Fibroblast of skin of right biceps (primary cell): ENCODE measurements at regions not wholly inside any gene's neighbourhood (a gene's known extent, or its start where the extent isn't known, plus 50 kb on each side); places are given as distances from the start of the nearest gene placed in this dataset.

ENCODE experiments used
- DNase-seq: peaks from one replicate; pipeline ENCODE4 v3.0.0-alpha.2; 2013

DNA sequence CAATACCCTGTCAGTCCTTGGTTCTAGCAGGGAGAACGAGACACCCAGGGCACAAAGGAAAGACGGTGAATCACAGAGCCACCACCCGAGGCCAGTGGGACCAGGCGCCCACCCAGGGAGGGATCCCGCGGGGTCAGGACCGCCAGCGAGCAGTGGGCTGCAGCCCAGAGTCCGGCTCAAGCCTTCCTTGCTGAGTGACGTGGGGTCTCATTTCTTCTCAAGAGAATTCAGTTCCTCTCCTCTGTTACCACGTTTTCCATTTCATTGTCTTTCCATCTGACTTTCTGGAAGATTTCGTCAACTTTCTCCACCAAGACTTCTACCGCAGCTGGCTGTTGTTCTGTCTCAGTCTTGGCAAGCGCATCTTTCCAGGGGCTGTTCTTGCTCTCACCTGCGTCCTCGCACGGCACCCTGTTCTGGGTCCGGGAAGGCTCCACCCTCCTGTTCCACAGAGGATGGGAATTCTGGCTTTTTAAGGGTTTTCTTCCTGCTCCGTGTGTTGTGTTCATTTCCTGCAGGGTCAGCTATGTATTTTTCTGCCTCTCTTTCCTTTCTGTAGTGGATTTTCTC lies 248.6 kb downstream of the NDUFA10 start:
- DNase-seq, result no peak

GRCh38 chr2:239775623-239776435 lies 249.3 kb downstream of the NDUFA10 start:
- peak; percentile 52 for DNase-seq

DNA sequence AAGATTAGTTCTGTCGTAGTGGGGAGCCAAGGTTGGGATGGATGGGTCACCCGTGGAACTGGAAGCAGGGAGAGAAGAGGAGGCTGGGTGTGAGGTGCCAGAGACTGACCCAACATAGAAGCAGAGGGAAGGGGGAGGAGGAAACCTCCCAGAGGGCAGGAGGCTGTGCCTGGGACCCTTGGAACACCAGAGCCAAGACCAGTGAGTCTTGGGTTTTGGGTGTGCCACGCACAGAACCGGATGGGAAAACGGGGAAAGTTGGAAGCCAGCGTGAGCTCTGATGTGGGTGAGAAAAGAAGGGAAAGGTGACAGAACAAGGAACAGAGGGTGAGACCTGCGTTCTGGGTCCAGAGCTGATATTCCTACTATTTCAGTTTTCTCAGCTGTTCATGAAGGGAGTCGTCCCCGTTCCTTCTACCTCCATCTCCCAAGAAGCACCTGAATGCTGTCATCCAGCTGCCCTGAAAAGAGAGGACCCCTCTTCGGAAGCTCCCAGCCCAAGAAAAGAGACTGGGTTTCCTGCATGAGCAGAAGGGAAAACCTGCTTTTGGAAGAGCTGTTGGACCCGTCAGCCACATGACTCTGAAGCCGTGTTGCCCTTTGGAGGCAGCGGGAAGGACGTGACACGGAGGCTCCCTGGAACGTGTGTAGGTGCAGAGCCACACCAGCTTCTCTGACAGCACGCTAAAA lies 250.1 kb downstream of the NDUFA10 start:
- DNase-seq, result no peak

DNA sequence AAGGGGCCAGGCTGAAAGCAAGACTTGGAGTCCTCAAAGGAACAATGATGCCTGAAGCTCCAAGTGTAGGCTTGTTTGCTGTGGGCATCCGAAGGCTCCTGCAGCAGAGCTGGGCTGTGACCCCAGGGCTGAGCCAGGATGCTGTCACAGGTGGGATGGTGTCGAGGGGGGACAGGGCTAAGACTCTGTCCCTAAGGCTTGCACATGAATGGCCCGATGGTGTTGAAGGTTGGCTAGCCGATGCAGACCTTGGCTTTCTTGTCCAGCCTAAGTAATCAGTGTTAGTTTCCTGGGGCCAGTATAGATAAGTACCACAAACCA lies 251.0 kb downstream of the NDUFA10 start:
- DNase-seq, result no peak

DNA sequence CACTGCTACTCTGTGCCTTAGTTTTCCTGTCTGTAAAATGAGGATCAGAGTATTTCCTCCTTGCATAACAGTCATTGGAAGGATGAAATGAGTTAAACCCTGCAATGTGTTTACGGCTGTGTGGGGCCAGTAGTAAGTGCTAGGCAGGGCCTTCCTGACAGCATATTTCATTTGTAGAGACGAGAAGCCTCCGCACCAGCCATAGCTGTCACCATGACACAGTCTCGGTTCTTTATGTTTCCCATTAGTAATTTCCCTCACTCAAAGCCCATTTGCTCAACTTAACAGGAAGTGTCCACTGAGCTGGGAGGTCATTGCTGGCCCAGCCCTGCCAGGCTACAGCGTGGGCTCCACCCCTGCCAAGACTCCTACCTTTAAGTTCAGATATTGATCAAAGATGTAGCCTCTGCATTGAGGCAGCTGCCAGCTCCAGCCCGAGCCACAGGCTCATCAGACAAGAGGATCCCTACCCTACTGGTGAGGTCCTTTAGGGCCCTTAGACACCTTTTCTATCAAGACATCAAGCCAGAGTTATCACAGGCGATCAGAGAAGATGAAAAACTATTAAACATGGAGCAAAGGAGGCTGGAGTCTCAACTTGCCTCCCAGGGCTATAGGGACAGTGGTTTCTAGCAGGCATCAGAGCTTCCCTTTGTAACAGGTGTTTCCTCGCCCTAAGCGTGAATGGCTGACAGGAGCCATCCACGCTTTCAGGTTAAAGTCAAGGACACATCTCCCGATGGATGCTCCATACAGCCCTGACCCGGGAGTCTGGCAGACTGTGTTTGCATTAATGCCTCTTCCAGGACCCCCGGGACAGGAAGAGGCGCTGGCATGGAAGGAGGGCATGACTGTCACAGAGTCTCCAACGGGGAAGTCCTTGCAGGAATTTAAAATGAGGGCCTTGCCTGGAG lies 251.7 kb downstream of the NDUFA10 start:
- no peak for DNase-seq

GRCh38 chr2:239772721-239773120 lies 252.4 kb downstream of the NDUFA10 start:
- DNase-seq, result no peak

DNA sequence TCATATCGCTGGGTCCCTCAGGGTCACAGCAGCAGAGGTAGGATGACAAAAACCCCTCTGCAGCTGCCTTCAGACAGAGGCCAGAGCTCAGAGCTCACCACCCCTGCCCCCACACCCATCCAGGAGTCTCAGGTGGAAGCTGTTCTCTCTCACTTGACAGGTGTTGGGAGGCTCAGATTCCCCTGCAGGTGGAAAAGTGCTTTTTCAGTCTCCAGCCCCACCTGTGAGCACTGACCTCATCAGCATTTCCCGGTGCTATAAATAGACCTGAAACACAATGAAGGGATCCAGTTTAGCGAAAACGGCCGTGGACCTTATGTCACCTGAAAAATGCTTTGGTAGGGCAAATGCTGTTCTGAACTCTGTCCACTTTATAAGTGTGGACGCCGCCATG lies 254.9 kb downstream of the NDUFA10 start:
- DNase-seq, result no peak

DNA sequence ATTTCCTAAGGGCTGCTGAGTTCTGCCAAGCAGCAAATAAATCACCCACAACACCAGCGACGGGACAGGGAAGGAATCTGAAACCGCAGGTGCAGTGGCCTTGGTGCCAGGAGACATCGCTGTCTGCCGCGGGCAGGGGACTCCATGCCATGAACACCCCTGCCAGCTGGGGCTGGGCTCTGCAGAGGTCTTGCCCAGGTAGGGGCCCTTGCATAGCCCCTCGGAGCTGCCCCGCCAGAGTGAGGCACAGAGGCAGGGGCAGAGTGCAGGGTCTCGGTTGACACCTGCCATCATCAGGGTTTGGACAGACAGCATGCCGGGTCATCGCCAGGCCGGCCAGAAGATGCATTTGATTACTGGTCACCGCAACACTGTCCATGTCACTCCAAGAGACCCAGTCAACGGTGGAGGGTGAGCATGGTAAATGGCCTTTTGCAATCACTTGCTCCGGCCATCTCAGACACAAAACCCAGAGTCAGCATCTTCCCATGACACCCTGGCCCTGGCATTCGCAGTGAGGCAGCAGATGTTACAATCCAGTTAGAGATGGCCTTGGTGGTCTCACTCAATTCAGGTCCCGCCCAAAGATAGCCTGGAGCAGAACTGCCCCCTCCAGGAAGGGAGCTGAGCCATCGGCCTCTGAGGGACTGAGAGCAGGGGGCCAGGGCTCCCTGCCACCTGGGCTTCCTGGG lies 255.4 kb downstream of the NDUFA10 start:
- DNase-seq, result no peak

DNA sequence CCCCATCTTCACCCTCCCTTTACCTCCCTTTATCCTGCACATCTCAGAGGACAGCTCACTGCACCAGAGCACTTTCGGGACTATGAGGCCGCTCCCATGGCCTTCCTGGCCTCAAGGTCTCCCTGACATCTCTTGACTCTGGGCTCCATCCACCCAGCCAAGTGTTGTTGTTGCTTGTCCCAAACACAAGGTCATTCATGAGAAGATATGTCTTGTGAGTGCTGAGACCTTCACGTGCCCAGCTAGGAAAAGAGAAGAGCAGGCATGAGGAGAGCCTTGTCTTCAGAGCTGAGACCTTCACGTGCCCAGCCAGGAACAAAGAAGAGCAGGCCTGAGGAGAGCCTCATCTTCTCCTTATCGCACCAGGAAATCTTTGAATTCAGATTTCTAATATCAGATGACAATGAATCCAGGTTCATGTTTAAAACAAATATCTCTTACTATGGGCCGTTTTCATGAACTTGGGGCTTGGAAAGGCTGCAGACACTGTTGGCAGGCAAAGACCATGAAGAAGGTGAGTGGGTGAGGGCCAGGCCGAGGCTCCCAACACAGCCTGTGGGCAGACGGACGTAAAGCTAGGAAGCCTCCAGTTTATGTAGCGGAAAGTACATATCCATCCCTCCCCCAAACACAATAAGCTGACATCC lies 256.1 kb downstream of the NDUFA10 start:
- DNase-seq, result no peak

- no peak for DNase-seq
Observed at GRCh38 chr2:239768031-239768790, 256.9 kb downstream of the NDUFA10 start.

DNA sequence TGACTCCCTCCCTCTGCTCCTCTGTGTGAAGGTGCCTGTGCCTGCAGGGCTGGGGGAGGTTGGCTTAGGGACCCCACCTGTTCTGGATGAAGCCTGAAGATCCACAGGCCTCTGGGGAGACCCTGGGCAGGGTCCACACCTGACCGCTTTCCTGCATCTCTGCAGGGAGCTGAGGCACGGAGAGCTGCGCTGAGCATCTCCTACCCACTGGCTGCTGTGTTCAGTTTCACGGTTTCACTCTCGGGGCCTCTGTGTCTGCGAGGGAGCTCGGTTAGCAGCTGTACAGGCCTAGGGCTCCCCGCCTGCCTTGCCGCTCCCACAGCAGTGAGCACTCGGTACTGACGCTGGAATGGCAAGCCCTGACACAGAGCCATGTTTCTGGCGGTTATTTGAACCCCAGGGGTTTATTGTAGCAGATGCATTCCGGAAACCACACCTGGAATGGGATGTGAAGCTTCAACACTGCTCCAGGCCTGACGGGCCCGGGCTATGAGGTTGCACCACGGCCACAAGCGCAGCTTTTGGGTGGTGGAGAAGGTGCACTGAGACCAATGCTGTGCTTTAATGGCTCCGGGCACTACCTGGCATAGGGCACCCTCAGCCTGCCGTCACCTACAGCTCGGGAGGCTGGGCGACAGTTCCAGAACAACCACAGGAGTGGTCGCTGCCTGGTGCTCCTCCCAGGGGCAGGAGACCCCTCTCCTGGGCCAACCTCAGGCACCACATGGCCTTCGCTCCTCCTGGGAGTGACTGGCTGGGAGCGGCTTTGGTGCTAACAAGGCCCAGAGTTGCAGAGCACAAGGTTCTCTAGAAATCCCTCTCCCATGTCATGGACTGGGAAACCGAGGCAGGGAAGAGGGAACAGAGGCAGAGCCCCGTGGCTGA lies 257.9 kb downstream of the NDUFA10 start:
- DNase-seq, result no peak

DNA sequence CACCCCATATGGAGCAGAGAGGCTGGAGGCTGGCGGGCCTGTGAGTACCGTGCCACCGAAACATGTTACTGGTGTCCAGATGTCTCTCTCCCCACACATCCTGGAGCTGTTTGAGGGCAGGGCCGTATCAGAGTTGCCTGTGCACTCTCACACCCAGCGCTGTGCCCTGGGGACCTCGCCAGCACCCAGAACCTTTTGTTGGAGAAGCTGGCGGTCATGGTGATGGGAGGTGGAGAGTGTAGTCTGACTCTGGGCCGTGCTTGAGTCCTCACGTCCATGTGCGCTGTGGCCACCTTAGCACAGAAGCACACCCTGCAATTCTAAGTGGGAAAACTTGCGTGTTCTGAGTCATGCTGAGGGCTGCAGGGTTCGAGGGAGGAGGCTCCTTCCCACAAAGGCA lies 259.2 kb downstream of the NDUFA10 start:
- no peak for DNase-seq

DNA sequence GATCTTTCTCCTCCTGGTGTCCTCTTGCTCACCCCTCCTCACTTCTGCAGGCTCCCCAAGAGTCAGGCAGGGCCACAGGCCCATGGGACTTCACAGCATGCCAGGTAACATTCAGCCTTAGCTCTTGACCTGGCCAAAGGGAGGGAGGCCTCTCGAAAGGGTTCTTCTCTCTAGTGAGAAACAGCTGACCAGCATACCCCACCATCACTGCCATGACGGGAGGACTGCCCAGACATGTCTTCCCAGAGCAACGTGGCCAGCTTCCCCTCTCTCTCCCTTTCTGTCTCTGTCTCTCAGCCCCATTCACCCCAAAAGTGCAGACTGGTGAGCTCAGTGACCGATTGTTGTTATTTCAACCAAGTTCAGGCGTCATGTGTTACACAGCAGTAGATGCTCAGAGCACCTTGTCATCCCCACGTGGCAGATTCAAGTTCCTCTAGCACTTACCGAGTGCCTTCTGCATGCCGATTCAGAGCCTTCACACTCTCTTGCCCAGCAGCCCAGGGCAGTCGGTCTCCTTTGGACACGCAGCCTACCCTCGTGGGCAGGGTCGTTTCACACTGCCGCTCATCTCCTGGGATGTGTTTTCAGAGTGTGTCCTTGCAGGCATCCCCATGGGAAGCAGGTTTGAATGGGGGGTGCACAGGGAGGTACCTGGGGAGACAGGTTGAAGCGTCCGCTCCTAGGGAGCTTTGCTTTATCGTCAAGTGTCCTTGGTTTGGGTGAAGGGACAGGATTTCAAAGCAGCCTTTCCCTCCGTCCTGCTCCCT lies 259.9 kb downstream of the NDUFA10 start:
- DNase-seq, result no peak

DNA sequence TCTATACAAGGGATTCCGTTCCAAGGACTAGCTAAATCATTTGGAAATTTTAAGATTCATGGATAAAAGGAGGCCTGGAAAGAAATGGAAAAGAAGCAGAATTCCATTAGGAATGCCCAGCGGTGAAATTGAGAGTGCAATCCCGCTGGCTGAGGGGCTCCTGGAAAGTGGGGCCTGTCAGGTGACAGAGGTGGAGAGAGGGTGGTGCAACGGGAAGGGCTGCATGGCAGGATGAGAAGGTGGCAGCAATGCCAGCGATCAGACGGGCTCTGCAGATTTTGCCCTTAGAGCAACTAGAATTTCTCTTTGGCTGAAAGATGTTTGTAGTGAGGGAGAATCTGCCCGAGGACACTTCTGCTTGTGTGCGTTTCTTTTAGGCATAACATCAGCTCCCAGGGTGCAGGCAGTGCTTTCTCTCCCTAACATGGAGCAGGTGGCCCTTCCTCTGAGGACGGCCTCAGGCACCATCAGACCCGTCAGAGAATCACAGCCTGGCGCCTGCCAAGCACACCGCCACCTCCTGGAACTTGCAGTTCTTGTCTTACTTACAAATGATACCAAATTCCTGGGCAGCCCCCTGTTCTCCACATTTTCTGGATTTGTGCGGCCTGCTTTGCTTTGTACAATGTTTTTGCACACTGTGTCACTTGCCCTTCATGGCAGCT lies 261.6 kb downstream of the NDUFA10 start:
- no peak for DNase-seq

DNA sequence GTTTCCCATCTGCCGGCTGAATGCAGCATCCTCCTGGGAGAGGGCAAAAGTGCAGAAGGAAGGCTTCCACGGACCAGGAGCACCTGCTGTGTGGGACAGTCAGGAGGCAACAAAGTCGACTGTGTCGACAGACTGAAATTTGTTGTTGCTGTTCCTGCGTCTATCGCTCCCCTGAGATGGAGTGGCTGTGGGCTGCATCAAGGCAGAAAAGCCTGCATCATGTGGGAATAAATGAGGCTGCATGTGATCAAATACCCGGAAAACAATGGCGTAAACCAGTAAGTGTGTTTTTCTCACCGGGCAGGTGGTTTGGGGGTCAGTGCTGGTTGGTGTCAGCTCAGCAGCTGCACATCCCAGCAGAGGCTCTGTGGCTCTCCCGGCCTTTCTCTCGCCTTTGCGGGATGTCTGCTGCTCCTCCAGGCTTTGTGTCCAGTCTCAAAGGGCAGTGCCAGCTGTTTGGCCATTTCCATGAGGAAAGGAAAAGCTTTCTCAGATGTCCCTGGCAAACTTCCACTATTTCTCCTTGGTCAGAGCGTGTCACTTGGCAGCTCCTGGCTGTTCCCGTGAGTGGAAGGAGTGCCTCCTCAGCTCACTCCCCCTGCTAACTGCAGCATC lies 262.4 kb downstream of the NDUFA10 start:
- DNase-seq, result no peak

DNA sequence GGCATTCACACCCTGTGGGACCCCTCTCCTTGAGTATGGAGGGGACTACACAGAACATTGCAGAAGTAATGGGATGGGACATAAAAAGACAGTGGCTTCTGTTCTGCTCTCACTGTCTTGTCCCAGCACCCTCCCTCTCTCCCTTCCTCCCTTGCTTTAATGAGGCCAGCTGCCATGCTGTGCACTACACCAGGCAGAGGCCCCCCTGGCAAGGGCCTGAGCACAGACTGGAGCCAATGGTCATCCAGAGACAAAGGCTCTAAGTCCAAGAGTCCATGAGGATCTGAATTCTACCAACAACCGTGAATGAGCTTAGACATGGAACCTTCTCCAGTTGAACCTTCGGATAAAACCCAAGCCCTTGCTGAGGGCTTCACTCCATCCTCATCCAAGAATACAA lies 263.0 kb downstream of the NDUFA10 start:
- DNase-seq, result no peak

DNA sequence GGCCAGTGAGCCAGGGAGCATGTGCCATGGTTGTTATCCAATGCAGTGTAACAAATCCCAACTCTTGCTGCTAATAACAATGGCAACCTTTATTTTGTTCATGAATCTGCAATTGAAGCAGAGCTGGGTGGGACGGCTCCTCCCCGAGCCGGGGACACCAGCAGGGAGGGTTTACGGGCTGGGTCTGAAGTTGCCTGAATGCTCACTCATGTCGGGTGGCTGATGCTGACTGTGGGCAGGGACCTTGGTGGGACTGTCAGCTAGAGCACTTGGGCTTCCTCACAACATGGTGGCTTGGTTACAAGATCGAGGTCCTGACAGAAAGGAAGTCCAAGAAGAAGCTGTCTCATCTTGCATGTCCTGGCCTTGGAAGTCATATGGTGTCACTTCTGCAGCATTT lies 264.5 kb downstream of the NDUFA10 start:
- DNase-seq, result no peak

DNA sequence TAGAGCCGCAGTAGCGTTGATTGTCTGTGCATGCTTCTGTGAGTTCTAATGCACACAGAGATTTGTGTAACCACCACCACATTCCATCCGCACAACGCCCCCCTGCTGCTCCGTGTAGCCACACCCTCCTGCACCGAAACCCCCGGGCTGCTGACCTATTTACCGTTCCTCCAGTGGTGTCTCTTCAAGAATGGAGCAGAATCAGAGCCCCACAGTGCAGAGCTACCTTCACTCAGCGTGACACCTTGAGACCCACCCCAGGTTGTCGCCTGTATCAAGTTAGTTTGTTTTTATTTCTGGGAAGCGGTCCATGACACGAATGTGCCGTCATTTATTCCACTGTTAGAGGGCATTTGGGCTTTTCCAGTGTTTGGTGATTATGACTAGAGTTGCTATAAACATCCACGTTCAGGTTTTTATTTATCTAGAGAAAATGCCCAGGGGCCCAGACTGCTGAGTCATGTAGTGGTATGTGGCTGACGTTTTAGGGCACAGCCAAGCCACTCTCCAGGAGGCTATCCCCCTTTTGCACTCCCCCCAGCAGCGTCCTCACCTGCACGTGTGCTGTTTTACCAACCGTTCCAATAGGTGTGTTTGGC lies 266.8 kb downstream of the NDUFA10 start:
- DNase-seq, result peak; percentile 7
